Activated CD4-positive, CD25-positive, alpha-beta regulatory T cell treated with anti-CD3 and anti-CD28 coated beads, Interleukin-2, amount 50 U/mL, for 72 hours (primary cell): ENCODE measurements at regions not wholly inside any gene's neighbourhood (a gene's known extent, or its start where the extent isn't known, plus 50 kb on each side); places are given as distances from the start of the nearest gene placed in this dataset.
A peak's percentile ranks its signal among the peaks of the same experiment; 100 is the strongest.

Experiments
- DNase-seq: peaks from one replicate; pipeline ENCODE4 v3.0.0; 2021

DNA sequence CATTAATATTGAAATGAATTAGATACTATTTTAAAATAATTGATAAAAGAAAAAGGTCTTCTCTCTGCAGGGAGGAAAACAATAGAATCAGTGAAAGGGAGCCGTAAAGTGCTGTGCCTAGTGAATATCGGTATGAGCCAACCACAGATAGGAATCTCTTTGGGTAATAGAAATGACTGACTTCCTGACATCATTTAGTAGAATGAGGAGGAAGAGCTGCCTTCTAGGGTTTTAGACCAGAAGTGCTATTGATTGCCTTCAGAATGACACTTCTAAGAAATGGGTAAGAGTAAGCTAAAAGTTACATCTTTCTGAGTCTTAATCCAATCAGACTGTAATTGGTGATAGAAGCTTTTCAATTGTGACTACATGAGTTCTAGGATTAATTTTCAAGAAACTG, 134.0 kb upstream of the MAP9 start:
- DNase-seq: no peak

DNA sequence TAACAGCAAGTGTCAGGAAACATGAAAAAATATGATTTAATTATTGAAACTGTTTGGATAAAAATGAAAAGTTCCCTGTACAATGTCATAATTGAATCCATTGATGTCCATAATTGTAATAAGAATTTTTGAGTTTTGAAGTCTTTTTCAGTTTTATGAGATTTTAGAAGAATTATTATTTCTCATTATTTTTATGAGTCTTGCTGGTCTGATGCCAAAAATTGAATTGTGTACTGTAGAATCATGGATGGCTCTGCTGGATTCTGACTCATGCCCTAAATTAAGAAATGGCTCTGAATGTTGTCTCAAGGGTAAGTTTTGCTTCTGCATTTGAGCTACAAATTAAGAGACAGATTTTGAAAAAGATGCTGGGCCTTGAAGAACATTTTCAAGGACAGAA, 132.8 kb upstream of the MAP9 start:
- DNase-seq: no peak

- DNase-seq: no peak
Measured at GRCh38 chr4:155506745-155507144, 130.0 kb upstream of the MAP9 start.

GRCh38 chr4:155505321-155505720, 128.6 kb upstream of the MAP9 start:
- DNase-seq: no peak

DNA sequence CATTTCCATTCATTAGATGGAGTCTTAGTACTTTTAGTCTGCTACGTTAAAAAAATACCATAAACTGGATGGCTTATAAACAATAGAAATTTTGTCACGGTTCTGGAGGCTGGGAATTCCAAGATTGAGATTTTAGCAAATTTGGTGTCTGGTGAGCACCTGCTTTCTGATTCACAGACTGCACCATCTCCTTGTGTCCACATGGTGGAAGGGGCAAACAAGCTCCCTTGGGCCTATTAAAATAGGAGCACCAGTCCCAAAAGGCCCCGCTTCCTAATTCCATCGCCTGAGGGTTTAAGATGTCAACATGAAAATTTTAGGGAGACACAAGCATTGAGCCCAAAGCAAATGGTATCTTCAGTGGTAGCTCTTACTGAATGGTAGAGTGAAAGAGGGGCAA, 120.5 kb upstream of the MAP9 start:
- no peak for DNase-seq

DNA sequence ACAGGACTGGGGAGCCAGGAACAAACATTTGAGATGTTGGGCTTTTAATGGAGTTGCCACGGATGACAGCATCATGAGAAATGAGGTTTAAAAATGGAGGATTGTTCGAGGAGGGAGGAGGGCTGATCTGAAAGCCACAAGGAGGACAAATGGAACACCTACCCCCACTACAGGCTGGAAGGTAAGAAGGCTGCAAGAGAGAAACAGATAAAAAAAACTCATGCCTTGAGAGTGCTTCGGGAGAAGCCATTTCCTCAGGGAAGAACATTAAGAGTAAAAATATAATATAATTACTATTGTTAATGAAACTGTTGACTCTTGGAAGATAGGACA, 119.5 kb upstream of the MAP9 start:
- no peak for DNase-seq

DNA sequence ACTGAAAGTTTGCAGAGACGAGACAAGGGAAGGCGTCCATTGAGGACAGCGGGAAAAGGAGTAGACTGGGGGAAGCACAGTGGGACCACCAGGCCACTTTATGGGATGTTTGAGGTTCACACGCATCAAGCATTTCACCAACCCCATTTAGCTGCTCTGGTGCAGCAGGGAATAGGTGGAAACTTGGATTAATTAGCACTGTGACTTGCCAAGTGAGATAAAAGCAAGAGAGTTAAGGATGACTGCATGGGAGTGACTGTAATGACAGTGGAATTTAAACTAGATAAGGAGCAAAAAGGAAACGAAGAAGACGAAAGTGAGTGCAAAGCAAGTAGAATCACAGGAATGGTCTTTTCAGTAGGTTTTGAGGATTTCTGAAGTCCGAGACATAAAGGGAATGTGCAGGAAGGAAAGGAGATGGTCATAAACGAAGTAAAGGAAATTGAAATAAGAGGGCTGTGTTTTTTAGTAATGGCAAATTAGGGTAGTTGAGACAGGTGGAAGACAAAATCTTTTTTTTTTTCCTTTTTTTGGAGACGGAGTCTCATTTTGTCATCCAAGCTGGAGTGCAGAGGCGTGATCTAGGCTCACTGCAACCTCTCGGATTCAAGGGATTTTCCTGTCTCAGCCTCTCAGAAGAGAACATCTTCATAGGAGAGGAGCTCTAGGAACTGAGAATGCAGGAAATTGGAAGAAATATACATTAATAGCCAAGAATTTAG, 119.0 kb upstream of the MAP9 start:
- DNase-seq: no peak

DNA sequence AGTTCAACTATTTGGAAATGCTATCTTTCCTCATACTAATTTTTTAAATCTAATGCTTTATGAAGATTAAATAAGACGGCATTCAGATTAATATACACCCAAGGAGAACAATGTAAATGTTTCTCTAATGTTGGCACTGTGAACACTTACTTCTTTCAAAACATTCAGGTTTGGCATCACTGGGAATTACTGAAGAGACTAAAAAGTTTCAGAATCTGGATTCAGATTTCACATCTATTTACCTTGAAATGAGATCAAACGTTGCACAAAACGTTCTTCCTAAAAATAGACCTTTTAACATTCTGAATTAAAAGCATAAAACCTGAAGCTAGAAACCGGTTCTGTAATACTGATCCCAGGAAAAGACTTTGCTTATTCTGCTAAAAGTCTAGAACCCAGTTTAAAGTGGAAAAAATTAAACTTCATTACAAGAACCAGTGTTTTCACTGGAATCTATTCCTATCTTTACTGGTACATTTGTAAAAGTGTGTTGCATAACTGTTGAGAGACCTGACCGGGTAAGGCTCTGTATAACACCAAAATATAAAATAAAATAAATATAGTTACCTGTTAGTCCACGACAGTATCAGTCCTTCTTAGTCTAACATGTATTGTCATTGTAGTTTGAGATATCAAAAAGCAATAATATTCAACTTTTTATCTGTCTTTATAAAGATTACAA, 117.4 kb upstream of the MAP9 start:
- no peak for DNase-seq

GRCh38 chr4:155491336-155492120, 114.8 kb upstream of the MAP9 start:
- DNase-seq: no peak

DNA sequence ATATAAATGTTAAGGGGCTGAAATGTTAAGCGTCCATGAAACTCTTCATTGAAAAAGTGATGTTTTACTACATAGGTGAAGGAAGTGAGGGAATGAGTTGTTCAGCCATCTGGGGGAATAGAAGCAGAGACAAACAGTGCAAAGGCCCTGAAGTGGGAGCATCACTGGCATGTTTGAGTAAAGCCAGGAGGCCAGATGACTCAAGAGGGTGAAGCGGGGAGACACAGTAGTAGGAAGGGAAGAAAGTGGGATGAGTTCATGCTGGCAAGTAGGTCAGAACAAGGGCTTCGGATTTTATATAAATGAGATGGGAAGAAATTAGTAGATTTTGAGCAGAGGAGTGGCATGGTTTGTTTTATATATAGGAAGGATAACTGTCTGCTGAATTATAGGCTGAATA, 112.5 kb upstream of the MAP9 start:
- DNase-seq: no peak

DNA sequence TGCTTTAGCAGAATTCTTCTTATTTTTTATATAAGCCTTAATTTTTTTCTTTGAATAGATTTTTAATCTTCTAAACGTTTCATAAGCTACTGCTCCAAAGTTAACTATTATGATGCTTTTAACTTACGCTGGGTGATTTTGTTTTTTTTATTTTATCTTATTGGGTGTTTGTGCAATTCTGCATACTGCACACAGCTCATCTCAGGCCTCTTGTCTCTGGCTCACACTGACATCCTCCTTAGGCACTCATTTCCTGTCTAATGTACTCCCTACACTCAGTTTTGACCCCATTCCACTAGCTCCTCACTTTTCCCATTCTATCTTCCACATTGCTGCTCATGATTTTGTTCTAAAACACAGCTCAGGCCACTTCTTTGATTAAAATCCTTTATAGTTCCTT, 111.9 kb upstream of the MAP9 start:
- no peak for DNase-seq

DNA sequence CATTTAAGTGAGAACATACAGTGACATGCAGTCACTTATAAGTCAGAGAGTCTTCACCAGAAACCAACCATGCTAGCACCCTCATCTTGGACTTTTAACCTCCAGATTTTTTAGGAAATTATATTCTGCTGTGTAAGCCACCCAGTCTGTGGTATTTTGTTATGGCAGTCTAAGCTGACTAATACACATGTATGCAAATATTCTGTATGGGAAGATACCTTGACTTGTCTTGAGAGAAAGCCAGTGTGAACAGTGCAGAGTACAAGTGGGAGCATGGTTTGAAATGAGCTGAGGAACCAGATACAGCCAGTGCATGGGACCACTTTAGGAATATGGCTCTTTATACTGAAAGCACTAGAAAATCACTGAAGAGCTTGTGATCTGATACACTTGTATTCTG, 110.4 kb upstream of the MAP9 start:
- no peak for DNase-seq

DNA sequence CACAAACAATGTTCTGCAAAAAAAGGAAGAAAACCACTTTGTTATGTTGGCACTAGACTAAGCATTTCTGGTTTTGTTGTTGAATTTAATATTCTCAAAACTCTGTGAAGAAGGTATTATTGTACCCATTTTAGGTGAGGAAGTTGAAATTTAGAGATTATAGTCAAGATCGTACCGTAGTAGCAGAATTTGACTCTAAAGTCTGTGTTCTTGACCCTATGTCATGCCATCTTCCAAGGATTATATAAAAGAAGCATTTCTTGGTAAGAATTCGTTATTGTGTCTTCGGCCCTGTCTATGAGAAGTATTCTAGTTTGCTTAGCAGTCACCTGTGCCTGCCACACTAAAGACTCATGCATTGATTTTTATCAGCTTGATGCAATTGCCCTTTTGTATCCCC, 104.4 kb upstream of the MAP9 start:
- no peak for DNase-seq

DNA sequence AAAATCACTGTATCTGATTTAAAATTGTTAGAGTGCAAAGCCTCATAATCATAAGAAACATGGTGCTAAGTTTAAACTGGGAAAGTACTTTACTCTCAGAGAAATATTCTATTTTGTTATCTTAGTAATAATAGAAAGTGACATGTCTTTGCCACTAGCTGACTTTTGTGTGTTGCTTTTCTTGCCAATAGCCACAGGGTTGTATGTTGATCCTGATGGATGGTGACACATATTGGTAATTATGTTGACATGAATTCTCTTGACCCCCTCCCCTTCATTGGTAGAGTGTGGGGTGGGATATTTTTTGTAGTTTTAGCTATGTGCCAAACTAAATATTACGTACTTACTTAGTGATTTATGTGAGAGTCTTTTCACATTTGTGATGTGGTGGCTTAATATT, 103.1 kb upstream of the MAP9 start:
- DNase-seq: no peak

GRCh38 chr4:155478336-155478835, 101.6 kb upstream of the MAP9 start:
- no peak for DNase-seq

DNA sequence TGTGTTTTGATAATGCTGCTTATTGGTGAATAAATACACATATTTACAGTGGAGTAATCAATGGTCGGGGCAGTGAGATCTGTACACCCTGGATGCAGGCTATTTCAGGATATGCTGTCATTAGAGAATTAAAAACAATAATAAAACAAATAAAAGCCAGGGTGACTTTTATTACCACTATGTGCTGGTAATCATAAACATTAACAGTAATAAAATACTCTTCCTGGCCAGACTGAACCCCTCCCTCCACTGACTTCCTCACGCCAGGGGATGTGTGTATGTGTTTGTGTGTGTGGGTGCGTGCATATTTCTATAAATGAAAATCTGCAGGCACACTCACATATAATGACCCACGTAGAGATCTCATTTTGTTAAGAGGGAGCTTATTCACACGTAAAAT, 98.0 kb upstream of the MAP9 start:
- no peak for DNase-seq

GRCh38 chr4:155473420-155474095, 96.8 kb upstream of the MAP9 start:
- DNase-seq: no peak

DNA sequence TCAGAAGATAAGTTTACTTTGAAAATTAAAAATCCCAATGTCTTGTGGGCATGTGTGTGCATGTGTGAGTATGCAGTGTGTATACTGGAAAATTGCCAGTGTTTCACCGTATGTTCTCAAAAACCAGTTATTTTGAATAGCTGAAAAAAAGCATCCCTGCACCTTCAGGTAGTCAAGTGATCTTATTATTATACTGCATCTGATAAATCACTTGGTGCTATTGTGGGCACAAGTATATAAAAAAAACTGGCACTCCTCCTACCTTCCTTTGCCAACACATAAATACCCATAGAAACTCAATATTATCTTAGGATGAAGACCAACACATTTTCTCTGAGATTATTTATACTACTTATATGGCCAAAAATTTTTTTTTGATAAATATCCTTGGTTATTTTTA, 91.5 kb upstream of the MAP9 start:
- no peak for DNase-seq

GRCh38 chr4:155450676-155451075, 73.9 kb upstream of the MAP9 start:
- no peak for DNase-seq

DNA sequence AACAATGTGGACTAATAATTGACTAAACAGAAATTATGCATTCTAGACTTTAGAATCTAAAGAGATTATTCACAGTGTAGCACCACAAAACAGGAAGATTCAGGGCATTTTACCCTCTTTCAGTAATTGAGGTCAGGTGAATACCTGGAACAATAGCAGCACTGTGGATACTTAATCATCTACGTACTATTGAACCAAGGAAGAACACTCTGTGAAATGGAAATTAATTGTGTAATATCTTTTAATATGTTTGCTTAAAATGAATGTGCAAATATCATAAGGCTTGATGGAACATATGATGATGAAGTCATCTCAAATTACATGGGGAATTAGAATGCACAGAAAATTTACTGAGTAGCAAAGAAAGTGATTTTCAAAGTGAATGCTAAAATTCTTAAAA, 68.5 kb upstream of the MAP9 start:
- no peak for DNase-seq

GRCh38 chr4:155444721-155445120, 68.0 kb upstream of the MAP9 start:
- no peak for DNase-seq

GRCh38 chr4:155442267-155443105, 65.7 kb upstream of the MAP9 start:
- DNase-seq: peak; percentile 65

- no peak for DNase-seq
Measured at GRCh38 chr4:155441475-155441874, 64.7 kb upstream of the MAP9 start.
